ENCODE measurements at regions not wholly inside any gene's neighbourhood (a gene's known extent, or its start where the extent isn't known, plus 50 kb on each side); places are given as distances from the start of the nearest gene placed in this dataset.
"Not testable (repeated sequence)": the region's sequence is repeated elsewhere in the genome, so short reads cannot be mapped to it uniquely, and the experiment has no call there.

- no peaks in the 10 kb centered on the region for H3K27me3 ChIP-seq (ENCODE audit: control insufficient read depth, insufficient read depth, low read length)
- no peaks in the 10 kb centered on the region for H3K36me3 ChIP-seq (ENCODE audit: control insufficient read depth, low read depth, low read length)
- H3K27ac ChIP-seq (ENCODE audit: low read length) = no peak overlapping the region
- no peaks in the 10 kb centered on the region for H3K4me1 ChIP-seq (ENCODE audit: control insufficient read depth, low read depth, low read length)
- H3K9ac ChIP-seq (ENCODE audit: low read length) = no peak overlapping the region
- H3K9me3 ChIP-seq (ENCODE audit: control insufficient read depth, low read depth, low read length) = no peaks in the 10 kb centered on the region
- H3K4me3 ChIP-seq (ENCODE audit: low read length) = no peak overlapping the region
Measured at GRCh38 chr7:41415471-41416207, 287.3 kb downstream of the INHBA start.

GRCh38 chr7:41415051-41415450, 287.8 kb downstream of the INHBA start:
- Histone ChIP-seq H3K4me3 (ENCODE audit: low read length) (no peak overlapping the region), H3K9me3 (ENCODE audit: control insufficient read depth, low read depth, low read length) (no peaks in the 10 kb centered on the region), H3K4me1 (ENCODE audit: control insufficient read depth, low read depth, low read length) (no peaks in the 10 kb centered on the region), H3K9ac (ENCODE audit: low read length) (no peak overlapping the region), H3K27me3 (ENCODE audit: control insufficient read depth, insufficient read depth, low read length) (no peaks in the 10 kb centered on the region), H3K36me3 (ENCODE audit: control insufficient read depth, low read depth, low read length) (no peaks in the 10 kb centered on the region), H3K27ac (ENCODE audit: low read length) (no peak overlapping the region)

DNA sequence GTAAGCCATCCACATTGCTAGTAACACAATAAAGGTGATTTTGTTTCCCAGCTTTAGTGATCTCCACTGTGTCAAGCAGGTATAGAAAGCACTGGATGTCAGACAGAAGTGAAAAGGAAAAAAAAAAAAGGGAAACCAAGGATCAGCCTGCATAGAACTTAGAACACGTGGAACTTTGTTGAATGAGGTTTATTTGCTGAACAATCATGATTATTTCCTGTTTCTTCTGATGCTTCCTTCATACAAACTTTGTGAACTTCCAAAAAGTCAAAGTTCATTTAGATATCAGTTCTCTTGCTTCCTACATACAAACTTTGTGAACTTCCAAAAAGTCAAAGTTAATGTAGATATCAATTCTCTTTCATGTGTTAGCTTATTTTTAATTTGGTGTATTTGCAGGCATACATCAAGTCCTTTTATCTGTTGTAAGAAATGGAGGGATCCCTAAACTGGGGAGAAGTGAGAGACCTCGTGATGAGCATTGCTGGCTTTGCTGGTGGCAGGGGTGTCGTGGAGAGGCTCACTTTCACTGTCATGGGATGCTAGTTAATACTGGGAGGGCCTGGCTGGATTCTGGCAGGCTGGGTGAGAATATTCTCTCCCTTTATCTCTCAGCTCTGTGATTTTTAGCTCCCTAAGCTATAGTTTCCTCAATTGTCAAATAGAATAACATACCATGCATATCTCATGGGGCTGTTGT, 298.4 kb downstream of the INHBA start:
- Histone ChIP-seq H3K36me3 (ENCODE audit: control insufficient read depth, low read depth, low read length) (no peaks in the 10 kb centered on the region), H3K4me1 (ENCODE audit: control insufficient read depth, low read depth, low read length) (peaks cover 15% of the 10 kb centered on the region), H3K9ac (ENCODE audit: low read length) (no peak overlapping the region), H3K9me3 (ENCODE audit: control insufficient read depth, low read depth, low read length) (no peaks in the 10 kb centered on the region), H3K4me3 (ENCODE audit: low read length) (no peak overlapping the region), H3K27ac (ENCODE audit: low read length) (no peak overlapping the region), H3K27me3 (ENCODE audit: control insufficient read depth, insufficient read depth, low read length) (no peaks in the 10 kb centered on the region)

DNA sequence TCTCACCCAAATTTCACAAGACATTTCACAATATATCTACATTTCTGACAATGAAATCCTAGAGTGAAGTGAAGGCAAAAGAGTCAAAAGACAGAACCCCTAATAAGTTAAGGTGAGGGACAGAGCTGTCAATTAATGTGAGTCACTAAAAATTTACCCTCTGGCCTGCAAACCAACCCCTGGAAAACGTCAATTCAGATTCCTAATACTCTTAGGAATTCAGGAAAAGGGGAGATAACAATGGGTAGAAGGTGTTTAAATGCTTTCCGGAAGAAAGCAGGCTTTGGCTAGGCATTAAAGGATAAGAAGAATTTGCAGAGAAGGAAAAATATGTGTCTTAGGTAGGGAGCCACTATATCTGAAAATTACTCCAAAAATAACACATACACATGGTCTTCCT, 299.6 kb downstream of the INHBA start:
- Histone ChIP-seq H3K27me3 (ENCODE audit: control insufficient read depth, insufficient read depth, low read length) (no peaks in the 10 kb centered on the region), H3K27ac (ENCODE audit: low read length) (no peak overlapping the region), H3K4me1 (ENCODE audit: control insufficient read depth, low read depth, low read length) (peaks cover 15% of the 10 kb centered on the region)

DNA sequence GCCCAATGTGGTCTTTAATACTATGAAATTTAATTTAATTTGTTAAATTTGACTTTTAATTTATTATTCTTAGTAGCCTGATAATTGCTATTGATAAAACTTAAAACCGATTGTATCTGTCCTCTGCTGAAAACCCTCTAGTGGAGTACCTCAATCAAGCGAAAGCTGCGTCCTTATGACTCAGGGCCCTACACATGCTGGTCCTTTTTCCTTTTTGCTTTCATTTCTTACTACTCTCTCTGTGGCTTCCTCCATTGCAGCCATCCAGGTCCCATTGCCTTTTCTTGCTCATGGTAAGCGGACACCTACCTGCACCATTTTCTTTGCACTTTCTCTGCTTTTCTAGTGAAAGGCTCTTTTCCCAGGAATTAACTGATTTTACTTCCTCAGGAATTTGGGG, 301.1 kb downstream of the INHBA start:
- Histone ChIP-seq H3K27me3 (ENCODE audit: control insufficient read depth, insufficient read depth, low read length) (no peaks in the 10 kb centered on the region), H3K4me3 (ENCODE audit: low read length) (no peak overlapping the region), H3K9ac (ENCODE audit: low read length) (no peak overlapping the region), H3K9me3 (ENCODE audit: control insufficient read depth, low read depth, low read length) (no peaks in the 10 kb centered on the region), H3K36me3 (ENCODE audit: control insufficient read depth, low read depth, low read length) (no peaks in the 10 kb centered on the region), H3K4me1 (ENCODE audit: control insufficient read depth, low read depth, low read length) (peaks cover 15% of the 10 kb centered on the region), H3K27ac (ENCODE audit: low read length) (no peak overlapping the region)

More for the DNA sequence above, 299.6 kb downstream of the INHBA start:
- Histone ChIP-seq H3K9me3 (ENCODE audit: control insufficient read depth, low read depth, low read length) (no peaks in the 10 kb centered on the region), H3K36me3 (ENCODE audit: control insufficient read depth, low read depth, low read length) (no peaks in the 10 kb centered on the region), H3K9ac (ENCODE audit: low read length) (no peak overlapping the region), H3K4me3 (ENCODE audit: low read length) (no peak overlapping the region)

DNA sequence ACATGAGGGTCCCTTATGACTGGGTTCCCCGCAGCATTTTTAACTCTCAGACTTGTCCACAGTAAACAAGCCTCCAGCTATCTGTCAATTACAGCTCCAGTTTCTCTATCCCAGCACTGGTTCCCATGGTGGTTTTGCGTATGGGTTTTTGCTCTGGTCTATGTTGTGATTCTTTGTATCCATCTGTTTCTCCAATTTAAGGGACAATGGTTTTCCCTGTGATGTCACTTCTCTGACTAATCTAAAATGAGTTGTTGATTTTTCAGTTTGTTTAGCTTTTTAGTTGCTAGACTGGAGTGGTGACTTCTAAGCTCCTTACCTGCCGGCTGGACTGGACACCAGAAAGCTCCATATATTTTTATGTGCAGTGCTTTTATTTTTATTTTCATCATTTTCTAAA, 303.7 kb downstream of the INHBA start:
- Histone ChIP-seq H3K36me3 (ENCODE audit: control insufficient read depth, low read depth, low read length) (no peaks in the 10 kb centered on the region), H3K27me3 (ENCODE audit: control insufficient read depth, insufficient read depth, low read length) (no peaks in the 10 kb centered on the region), H3K9me3 (ENCODE audit: control insufficient read depth, low read depth, low read length) (no peaks in the 10 kb centered on the region), H3K9ac (ENCODE audit: low read length) (no peak overlapping the region), H3K4me1 (ENCODE audit: control insufficient read depth, low read depth, low read length) (peaks cover 8% of the 10 kb centered on the region), H3K4me3 (ENCODE audit: low read length) (no peak overlapping the region), H3K27ac (ENCODE audit: low read length) (no peak overlapping the region)

- Histone ChIP-seq H3K27me3 (ENCODE audit: control insufficient read depth, insufficient read depth, low read length) (no peaks in the 10 kb centered on the region), H3K9me3 (ENCODE audit: control insufficient read depth, low read depth, low read length) (no peaks in the 10 kb centered on the region), H3K9ac (ENCODE audit: low read length) (no peak overlapping the region), H3K27ac (ENCODE audit: low read length) (no peak overlapping the region), H3K36me3 (ENCODE audit: control insufficient read depth, low read depth, low read length) (no peaks in the 10 kb centered on the region), H3K4me3 (ENCODE audit: low read length) (no peak overlapping the region), H3K4me1 (ENCODE audit: control insufficient read depth, low read depth, low read length) (no peaks in the 10 kb centered on the region)
Measured at GRCh38 chr7:41391818-41392217, 311.1 kb downstream of the INHBA start.

DNA sequence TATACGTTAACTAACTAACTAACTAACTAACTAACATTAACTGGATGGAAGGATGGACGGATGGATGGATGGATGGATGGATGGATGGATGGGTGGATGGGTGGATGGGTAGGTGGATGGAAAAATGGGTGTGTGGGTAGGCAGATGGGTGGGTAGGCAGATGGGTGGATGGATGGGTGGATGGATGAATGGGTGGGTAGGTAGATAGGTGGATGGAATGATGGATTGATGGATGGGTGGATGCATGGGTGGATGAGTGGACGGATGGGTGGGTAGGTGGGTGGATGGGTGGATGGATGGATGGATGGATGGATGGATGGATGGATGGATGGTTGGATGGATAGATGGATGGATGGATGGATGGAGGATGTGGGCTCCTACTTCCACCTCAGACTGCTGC, 314.0 kb downstream of the INHBA start:
- H3K4me3 ChIP-seq (ENCODE audit: low read length); H3K27me3 ChIP-seq (ENCODE audit: control insufficient read depth, insufficient read depth, low read length); H3K4me1 ChIP-seq (ENCODE audit: control insufficient read depth, low read depth, low read length); H3K9ac ChIP-seq (ENCODE audit: low read length); H3K27ac ChIP-seq (ENCODE audit: low read length); H3K9me3 ChIP-seq (ENCODE audit: control insufficient read depth, low read depth, low read length); H3K36me3 ChIP-seq (ENCODE audit: control insufficient read depth, low read depth, low read length): not testable (repeated sequence)

GRCh38 chr7:41385996-41386395, 316.9 kb downstream of the INHBA start:
- no peaks in the 10 kb centered on the region for H3K4me1 ChIP-seq (ENCODE audit: control insufficient read depth, low read depth, low read length)
- H3K9me3 ChIP-seq (ENCODE audit: control insufficient read depth, low read depth, low read length) = no peaks in the 10 kb centered on the region
- H3K27ac ChIP-seq (ENCODE audit: low read length) = no peak overlapping the region
- no peaks in the 10 kb centered on the region for H3K27me3 ChIP-seq (ENCODE audit: control insufficient read depth, insufficient read depth, low read length)
- no peaks in the 10 kb centered on the region for H3K36me3 ChIP-seq (ENCODE audit: control insufficient read depth, low read depth, low read length)
- no peak overlapping the region for H3K9ac ChIP-seq (ENCODE audit: low read length)
- no peak overlapping the region for H3K4me3 ChIP-seq (ENCODE audit: low read length)

DNA sequence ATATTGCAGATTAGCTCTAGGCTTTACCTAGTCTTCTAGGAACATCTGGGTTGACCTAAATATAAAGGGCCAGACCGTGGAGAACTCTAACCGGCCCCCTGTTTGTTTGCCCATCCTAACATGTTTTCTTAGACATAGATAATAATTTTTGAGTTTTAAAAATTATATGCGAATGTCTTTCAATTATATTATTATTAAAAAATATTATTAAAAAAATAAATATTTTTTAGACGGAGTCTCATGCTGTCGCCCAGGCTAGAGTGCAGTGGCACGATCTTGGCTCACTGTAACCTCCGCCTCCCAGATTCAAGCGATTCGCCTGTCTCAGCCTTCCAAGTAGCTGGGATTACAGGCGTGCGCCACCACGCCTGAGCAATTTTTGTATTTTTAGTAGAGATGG, 318.5 kb downstream of the INHBA start:
- no peaks in the 10 kb centered on the region for H3K36me3 ChIP-seq (ENCODE audit: control insufficient read depth, low read depth, low read length)
- no peaks in the 10 kb centered on the region for H3K9me3 ChIP-seq (ENCODE audit: control insufficient read depth, low read depth, low read length)
- H3K27me3 ChIP-seq (ENCODE audit: control insufficient read depth, insufficient read depth, low read length) = no peaks in the 10 kb centered on the region
- H3K4me1 ChIP-seq (ENCODE audit: control insufficient read depth, low read depth, low read length) = no peaks in the 10 kb centered on the region
- no peak overlapping the region for H3K9ac ChIP-seq (ENCODE audit: low read length)
- H3K27ac ChIP-seq (ENCODE audit: low read length) = no peak overlapping the region
- H3K4me3 ChIP-seq (ENCODE audit: low read length) = no peak overlapping the region

DNA sequence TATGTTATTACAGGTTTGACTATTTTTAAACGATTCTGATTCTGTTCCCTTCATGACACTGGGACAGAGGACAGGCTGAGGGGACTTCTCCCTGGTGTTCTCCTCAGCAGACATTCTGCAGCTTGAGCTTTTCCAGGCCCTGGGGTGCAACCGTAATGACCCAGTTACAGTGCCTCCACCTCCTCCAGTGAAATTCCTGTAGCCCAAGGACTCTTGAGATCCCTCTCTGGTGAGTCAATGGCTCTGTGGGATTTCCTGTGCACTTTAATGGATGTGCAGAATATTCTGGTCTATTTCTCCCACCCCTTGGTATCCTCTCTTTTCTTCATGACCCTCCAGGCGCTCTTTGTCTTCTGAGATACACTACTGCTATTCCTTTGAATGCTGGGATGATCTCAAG, 319.3 kb downstream of the INHBA start:
- H3K36me3 ChIP-seq (ENCODE audit: control insufficient read depth, low read depth, low read length) = no peaks in the 10 kb centered on the region
- no peaks in the 10 kb centered on the region for H3K27me3 ChIP-seq (ENCODE audit: control insufficient read depth, insufficient read depth, low read length)
- H3K9me3 ChIP-seq (ENCODE audit: control insufficient read depth, low read depth, low read length) = no peaks in the 10 kb centered on the region
- H3K27ac ChIP-seq (ENCODE audit: low read length) = no peak overlapping the region
- H3K4me3 ChIP-seq (ENCODE audit: low read length) = no peak overlapping the region
- no peak overlapping the region for H3K9ac ChIP-seq (ENCODE audit: low read length)
- H3K4me1 ChIP-seq (ENCODE audit: control insufficient read depth, low read depth, low read length) = no peaks in the 10 kb centered on the region

GRCh38 chr7:41378156-41378555, 324.7 kb downstream of the INHBA start:
- Histone ChIP-seq H3K4me3 (ENCODE audit: low read length) (no peak overlapping the region), H3K36me3 (ENCODE audit: control insufficient read depth, low read depth, low read length) (no peaks in the 10 kb centered on the region), H3K27ac (ENCODE audit: low read length) (no peak overlapping the region), H3K27me3 (ENCODE audit: control insufficient read depth, insufficient read depth, low read length) (no peaks in the 10 kb centered on the region), H3K9me3 (ENCODE audit: control insufficient read depth, low read depth, low read length) (no peaks in the 10 kb centered on the region), H3K9ac (ENCODE audit: low read length) (no peak overlapping the region), H3K4me1 (ENCODE audit: control insufficient read depth, low read depth, low read length) (no peaks in the 10 kb centered on the region)
